Esophagus muscularis mucosa (tissue), 4 donors: ENCODE measurements at regions not wholly inside any gene's neighbourhood (a gene's known extent, or its start where the extent isn't known, plus 50 kb on each side); places are given as distances from the start of the nearest gene placed in this dataset.

ENCODE experiments used
- EP300 ChIP-seq: sonication (generic); formaldehyde crosslinking; IDR thresholded peaks from one replicate; pipeline ENCODE4 v1.6.1; 2017; ENCODE audit warnings: antibody characterized with exemption
- POLR2A ChIP-seq: fragments of 450-650 bp; IDR thresholded peaks from one replicate; pipeline ENCODE4 v1.6.1; 2017; ENCODE audit warnings: antibody characterized with exemption, moderate library complexity, mild to moderate bottlenecking, low read depth
- POLR2AphosphoS5 ChIP-seq, 2 donors: sonication (generic); formaldehyde crosslinking; IDR thresholded peaks; one replicate each; pipeline ENCODE4 v1.6.1; 2017; ENCODE audit warnings: antibody characterized with exemption in 2 of 2
- TF ChIP-seq, protein P1 (sequence below), 3 experiments: fragments of 200-600 bp in 2 of 3; fragments of 450-650 bp in 1 of 3; sonication (generic) in 2 of 3; IDR thresholded peaks; one replicate each; pipeline ENCODE4 v1.5.1; 2017 to 2019; ENCODE audit warnings: antibody characterized with exemption in 3 of 3, mild to moderate bottlenecking in 2 of 3, moderate library complexity in 1 of 3

DNA sequence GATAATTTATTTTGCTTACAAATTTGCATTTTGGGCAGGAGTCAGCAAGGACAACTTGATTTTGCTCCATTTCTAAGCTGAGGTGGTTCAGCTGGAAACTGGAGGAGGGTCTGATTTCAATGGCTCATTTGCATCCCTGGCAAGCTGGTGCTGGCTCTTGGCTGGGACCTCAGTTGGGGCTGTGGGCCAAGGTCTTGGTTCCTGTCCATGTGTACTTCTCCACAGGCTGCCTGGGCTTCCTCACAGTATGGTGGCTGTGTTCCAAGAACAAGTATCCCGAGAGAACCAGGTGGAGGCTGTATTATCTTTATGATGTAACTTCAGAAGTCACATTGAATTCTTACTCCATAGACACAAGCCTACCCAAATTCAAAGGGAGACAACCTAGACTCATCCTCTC is 77.0 kb upstream of the STX18 start:
- TF ChIP-seq, protein P1, sequence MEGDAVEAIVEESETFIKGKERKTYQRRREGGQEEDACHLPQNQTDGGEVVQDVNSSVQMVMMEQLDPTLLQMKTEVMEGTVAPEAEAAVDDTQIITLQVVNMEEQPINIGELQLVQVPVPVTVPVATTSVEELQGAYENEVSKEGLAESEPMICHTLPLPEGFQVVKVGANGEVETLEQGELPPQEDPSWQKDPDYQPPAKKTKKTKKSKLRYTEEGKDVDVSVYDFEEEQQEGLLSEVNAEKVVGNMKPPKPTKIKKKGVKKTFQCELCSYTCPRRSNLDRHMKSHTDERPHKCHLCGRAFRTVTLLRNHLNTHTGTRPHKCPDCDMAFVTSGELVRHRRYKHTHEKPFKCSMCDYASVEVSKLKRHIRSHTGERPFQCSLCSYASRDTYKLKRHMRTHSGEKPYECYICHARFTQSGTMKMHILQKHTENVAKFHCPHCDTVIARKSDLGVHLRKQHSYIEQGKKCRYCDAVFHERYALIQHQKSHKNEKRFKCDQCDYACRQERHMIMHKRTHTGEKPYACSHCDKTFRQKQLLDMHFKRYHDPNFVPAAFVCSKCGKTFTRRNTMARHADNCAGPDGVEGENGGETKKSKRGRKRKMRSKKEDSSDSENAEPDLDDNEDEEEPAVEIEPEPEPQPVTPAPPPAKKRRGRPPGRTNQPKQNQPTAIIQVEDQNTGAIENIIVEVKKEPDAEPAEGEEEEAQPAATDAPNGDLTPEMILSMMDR (IDR thresholded peaks at IDR 0.05): no peak
- no peak for TF ChIP-seq POLR2A
- no peak for TF ChIP-seq EP300
- no peak for TF ChIP-seq POLR2AphosphoS5 (IDR thresholded peaks at IDR 0.05)
